ENCODE measurements at regions not wholly inside any gene's neighbourhood (a gene's known extent, or its start where the extent isn't known, plus 50 kb on each side); places are given as distances from the start of the nearest gene placed in this dataset.

GRCh38 chr18:40607542-40608148 lies 1347.4 kb upstream of the PIK3C3 start:
- BruUV-seq (replicated peaks) = no TSS peak

GRCh38 chr18:40606996-40607395 lies 1348.0 kb upstream of the PIK3C3 start:
- POLR2A ChIA-PET = interaction anchor here (0.6 kb wide), 1 partner anchor 26 kb away, joined by 3 read pairs; no protein-coding TSS in a partner anchor
- CTCF ChIA-PET = no interaction called here
- Mint-ChIP-seq H3K4me1 (ENCODE audit: insufficient read depth, unreplicated experiment) (peaks cover 6% of the 10 kb centered on the region), H3K27me3 (ENCODE audit: insufficient read depth, unreplicated experiment) (no peaks in the 10 kb centered on the region), H3K27ac (ENCODE audit: low read depth, unreplicated experiment) (no peak overlapping the region), H3K36me3 (ENCODE audit: insufficient read depth, unreplicated experiment) (peaks cover 7% of the 10 kb centered on the region), H3K9me3 (ENCODE audit: unreplicated experiment) (no peaks in the 10 kb centered on the region), H3K4me3 (ENCODE audit: unreplicated experiment) (no peak overlapping the region)
- BruUV-seq (replicated peaks) = no TSS peak
- no peak for DNase-seq (ENCODE audit: unreplicated experiment)
- intact Hi-C loops (cut with micrococcal nuclease) = no loop called here
- no peak for TF ChIP-seq CTCF (IDR thresholded peaks at IDR 0.05; ENCODE audit: unreplicated experiment)

More at GRCh38 chr18:40607542-40608148, 1347.4 kb upstream of the PIK3C3 start:
- Mint-ChIP-seq H3K36me3 (ENCODE audit: insufficient read depth, unreplicated experiment) (peaks cover 7% of the 10 kb centered on the region), H3K4me1 (ENCODE audit: insufficient read depth, unreplicated experiment) (peaks cover 6% of the 10 kb centered on the region), H3K9me3 (ENCODE audit: unreplicated experiment) (no peaks in the 10 kb centered on the region), H3K4me3 (ENCODE audit: unreplicated experiment) (no peak overlapping the region), H3K27me3 (ENCODE audit: insufficient read depth, unreplicated experiment) (no peaks in the 10 kb centered on the region), H3K27ac (ENCODE audit: low read depth, unreplicated experiment) (no peak overlapping the region)
- intact Hi-C loops (cut with micrococcal nuclease) = no loop called here
- TF ChIP-seq CTCF (IDR thresholded peaks at IDR 0.05; ENCODE audit: unreplicated experiment) = no peak
- ChIA-PET POLR2A (interaction anchor here (0.6 kb wide), 1 partner anchor 25 kb away, joined by 3 read pairs; no protein-coding TSS in a partner anchor), CTCF (no interaction called here)
- DNase-seq (ENCODE audit: unreplicated experiment) = no peak

GRCh38 chr18:40583671-40584070 lies 1371.4 kb upstream of the PIK3C3 start:
- Mint-ChIP-seq H3K27ac (ENCODE audit: low read depth, unreplicated experiment) (no peak overlapping the region), H3K9me3 (ENCODE audit: unreplicated experiment) (no peaks in the 10 kb centered on the region), H3K4me3 (ENCODE audit: unreplicated experiment) (no peak overlapping the region), H3K27me3 (ENCODE audit: insufficient read depth, unreplicated experiment) (no peaks in the 10 kb centered on the region), H3K36me3 (ENCODE audit: insufficient read depth, unreplicated experiment) (no peaks in the 10 kb centered on the region), H3K4me1 (ENCODE audit: insufficient read depth, unreplicated experiment) (no peaks in the 10 kb centered on the region)
- ChIA-PET CTCF (interaction anchor here (0.8 kb wide), 1 partner anchor 8 kb away, joined by 3 read pairs; no protein-coding TSS in a partner anchor), POLR2A (no interaction called here)
- DNase-seq (ENCODE audit: unreplicated experiment) = no peak
- BruUV-seq (replicated peaks) = no TSS peak
- intact Hi-C loops (cut with micrococcal nuclease) = no loop called here
- TF ChIP-seq CTCF (IDR thresholded peaks at IDR 0.05; ENCODE audit: unreplicated experiment) = no peak

- Mint-ChIP-seq H3K4me1 (ENCODE audit: insufficient read depth, unreplicated experiment) (no peaks in the 10 kb centered on the region), H3K4me3 (ENCODE audit: unreplicated experiment) (no peak overlapping the region), H3K27me3 (ENCODE audit: insufficient read depth, unreplicated experiment) (no peaks in the 10 kb centered on the region), H3K27ac (ENCODE audit: low read depth, unreplicated experiment) (no peak overlapping the region), H3K36me3 (ENCODE audit: insufficient read depth, unreplicated experiment) (no peaks in the 10 kb centered on the region), H3K9me3 (ENCODE audit: unreplicated experiment) (no peaks in the 10 kb centered on the region)
- DNase-seq (ENCODE audit: unreplicated experiment) = no peak
- ChIA-PET POLR2A (no interaction called here), CTCF (interaction anchor here (1.5 kb wide), 1 partner anchor 14 kb away, joined by 3 read pairs; no protein-coding TSS in a partner anchor)
- no TSS peak for BruUV-seq (replicated peaks)
- no peak for TF ChIP-seq CTCF (IDR thresholded peaks at IDR 0.05; ENCODE audit: unreplicated experiment)
- intact Hi-C loops (cut with micrococcal nuclease) = no loop called here
Measured at GRCh38 chr18:40582105-40582504, 1372.9 kb upstream of the PIK3C3 start.

Data from MCF 10A (cell line).